ENCODE measurements at regions not wholly inside any gene's neighbourhood (a gene's known extent, or its start where the extent isn't known, plus 50 kb on each side); places are given as distances from the start of the nearest gene placed in this dataset.

DNA sequence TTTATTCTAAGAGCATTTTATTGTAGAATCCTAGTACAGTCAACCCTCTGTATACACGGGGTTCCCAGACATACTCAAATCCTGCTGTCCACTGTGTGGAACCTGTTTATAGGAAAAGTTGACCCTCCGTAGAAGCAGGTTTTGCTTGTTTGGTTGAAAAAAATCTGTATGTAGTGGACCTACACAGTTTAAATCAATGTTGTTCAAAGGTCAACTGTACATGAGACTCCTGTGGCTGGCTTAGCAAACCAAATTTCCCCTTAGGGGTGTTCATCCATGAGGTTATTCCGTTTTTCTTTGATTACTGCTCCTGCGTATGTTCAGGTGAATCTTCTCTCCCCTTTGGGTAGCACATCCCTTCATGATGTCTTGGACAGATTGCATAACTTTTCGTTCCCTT, 387.0 kb upstream of the ZFP64 start:
- no peak for DNase-seq (ENCODE audit: low read depth in 2 of 2)

DNA sequence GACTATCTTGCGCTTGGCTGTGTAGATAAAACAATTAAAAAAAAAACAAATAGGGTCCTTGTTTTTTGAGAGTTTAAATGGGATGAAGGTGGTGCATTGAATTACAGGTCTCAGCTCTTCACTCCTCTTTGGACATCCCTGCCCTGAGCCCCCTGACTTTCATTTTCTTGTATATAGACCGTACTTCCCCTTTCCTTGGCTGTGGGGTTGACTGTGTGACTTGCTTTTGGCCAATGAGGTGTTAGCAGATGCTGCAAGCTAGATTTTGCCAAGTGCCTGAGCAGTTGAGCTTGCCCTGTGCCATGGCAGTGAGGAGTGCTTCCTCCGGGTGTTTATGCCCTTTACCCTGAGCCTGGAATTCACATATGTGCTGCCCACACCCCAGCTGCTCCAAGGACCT, 386.1 kb upstream of the ZFP64 start:
- DNase-seq (ENCODE audit: low read depth in 2 of 2): no peak

DNA sequence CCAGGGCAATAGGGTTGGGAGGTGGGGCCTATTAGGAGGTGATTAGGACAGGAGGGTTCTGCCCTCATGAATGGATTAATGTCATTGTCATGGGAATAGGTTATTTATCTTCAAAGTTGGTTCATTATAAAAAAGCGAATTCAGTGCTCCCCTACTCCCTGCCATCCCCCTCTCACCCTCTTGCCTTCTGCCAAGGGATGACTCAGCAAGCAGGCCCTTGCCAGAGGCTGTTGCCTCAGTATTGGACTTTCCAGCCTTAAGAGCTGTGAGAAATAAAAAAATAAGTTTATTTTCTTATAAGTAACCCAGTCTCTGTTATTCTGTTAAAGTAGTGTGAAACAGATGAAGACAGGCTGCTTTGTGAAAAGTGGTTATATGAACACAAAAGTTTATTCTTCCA, 381.1 kb upstream of the ZFP64 start:
- no peak for DNase-seq (ENCODE audit: low read depth in 2 of 2)

DNA sequence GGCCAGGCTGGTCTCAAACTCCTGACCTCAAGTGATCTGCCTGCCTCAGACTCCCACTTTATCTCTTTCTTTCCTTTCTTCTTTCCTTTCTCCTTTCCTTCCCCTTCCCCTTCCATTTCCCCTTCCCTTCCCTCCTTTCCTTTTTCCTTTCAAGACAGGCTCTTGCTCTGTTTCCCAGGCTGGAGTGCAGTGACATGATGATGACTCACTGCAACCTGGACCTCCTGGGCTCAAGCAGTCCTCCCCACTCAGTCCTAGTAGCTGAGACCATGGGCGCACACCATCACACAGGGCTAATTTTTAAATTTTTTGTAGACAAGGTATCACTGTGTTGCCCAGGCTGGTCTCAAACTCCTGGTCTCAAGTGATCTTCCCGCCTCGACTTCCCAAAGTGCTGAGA, 377.6 kb upstream of the ZFP64 start:
- DNase-seq (ENCODE audit: low read depth in 2 of 2): no peak

DNA sequence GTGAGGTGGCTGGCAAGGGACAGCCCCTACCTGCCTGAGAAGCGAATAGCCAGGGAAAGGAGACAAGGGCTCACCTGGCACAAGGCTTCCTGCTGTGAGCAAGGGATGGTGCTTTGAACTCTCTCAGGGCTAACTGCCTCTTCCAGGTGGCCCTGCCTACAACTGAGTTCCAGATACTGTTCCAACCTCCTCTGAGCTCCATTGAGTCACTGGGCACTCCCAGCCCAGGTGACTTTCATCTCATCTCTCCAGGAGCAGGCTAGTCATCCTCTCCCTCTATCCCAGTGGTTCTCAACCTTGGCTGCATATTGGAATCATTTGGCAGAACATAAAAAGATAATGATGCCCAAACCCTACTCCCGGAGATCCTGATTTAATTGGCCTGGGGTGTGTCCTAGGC, 374.0 kb upstream of the ZFP64 start:
- DNase-seq (ENCODE audit: low read depth in 2 of 2): no peak

DNA sequence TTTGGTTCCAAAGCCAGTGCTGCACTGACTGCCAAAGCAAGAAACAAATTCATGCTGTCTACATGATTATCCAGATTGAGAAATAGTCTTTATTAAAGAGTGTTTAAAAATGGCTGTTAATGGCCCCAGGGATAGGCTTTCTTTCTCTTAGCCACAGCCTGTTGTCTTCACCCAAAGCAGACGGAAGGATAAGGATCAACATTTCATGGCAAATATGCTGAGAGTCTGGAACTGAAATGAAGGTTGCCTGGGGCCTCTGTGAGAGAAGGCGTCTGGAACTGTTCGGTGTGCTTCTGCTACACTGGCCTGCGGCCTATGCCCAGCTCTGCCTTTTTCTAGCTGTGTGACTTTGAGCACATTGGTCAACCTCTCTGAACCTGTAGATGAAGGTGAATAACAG, 373.0 kb upstream of the ZFP64 start:
- no peak for DNase-seq (ENCODE audit: low read depth in 2 of 2)

DNA sequence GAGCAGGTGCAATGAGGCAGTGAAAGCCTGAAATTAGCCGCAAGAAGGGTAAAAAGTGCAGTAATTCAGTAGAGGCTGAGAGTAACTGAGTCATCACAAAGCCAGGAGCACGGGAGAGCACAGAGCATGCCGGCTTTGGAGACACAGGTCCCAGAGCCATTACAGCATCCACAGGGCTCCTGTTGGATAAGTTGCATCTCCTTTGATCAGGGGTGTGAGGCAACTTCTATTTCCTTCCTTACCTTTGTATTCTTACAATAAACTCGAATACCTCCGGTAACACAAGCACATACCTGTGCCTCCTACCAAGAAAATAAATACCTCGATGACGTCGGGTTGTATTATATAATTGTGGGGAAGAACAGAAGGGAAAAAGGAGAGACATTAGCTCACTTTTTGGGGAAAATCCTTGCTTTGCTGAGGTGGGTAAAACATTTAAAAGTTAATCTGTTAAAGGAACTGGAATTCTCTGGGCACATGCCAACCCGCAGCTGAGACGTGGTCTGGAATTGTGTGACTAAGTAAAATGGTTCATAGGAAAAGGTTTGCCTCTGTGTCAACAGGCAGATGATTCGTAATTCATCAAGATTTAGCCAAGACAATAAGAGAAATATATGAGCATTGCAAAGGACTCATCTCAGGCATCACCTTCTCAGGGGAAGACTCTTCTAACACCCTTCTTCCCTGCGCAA, 360.7 kb upstream of the ZFP64 start:
- DNase-seq (ENCODE audit: low read depth in 2 of 2): no peak

DNA sequence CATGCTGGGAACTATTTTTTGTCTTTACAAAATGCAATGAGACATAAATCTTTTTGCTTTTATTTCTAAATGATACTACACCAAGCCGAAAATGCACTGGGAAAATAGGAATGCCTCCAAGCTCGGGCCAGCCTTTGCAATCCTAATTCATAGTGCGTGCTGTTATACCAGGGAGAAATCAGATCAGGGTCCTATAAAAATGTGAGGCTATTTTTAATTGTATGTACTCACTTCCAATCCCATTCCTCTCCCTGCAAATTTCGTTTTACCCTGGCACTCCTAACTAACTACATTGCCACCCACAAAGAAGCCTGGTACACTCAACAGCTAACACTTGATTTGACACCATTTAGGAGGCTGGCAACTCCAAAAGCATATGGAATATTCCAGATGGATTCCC, 350.6 kb upstream of the ZFP64 start:
- DNase-seq (ENCODE audit: low read depth in 2 of 2): no peak

DNA sequence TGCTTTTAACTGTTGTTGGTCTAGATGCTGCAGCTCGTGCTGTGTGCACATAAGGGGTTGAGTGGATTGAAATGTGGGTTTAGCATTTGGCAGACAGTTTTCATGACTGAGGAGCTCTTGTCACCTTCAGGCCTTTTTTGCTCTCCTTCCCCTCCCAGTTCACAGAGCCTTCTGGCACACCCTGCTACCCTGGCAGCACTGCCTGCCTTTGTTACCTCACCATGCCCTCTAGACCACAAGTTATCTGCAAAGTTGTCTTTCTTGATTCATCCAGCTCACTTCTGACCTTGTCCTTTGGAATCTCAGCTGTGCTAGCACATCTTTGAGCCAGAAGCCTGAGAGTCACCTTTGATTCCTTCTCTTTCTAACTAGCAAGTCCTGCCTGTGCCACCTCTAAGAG, 348.9 kb upstream of the ZFP64 start:
- DNase-seq (ENCODE audit: low read depth in 2 of 2): no peak

DNA sequence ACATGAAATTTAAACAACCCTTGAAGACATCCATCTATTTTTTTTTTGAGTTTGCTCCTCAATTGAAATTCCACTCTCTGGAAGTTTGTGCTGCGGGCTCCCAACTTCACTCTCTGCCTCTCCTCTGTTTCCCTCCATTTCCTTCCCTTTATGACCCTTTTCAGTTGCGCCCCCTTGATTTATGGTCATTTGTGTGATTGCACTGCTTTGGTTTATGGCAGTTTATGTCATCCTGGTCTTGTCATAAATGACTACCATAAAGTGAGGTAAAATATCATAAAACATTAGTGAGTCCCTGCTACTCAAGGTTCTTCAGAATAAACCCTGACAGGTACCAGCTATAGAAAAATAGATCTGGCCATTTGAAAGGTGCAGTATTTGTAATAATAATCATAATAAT, 348.3 kb upstream of the ZFP64 start:
- DNase-seq (ENCODE audit: low read depth in 2 of 2): no peak

DNA sequence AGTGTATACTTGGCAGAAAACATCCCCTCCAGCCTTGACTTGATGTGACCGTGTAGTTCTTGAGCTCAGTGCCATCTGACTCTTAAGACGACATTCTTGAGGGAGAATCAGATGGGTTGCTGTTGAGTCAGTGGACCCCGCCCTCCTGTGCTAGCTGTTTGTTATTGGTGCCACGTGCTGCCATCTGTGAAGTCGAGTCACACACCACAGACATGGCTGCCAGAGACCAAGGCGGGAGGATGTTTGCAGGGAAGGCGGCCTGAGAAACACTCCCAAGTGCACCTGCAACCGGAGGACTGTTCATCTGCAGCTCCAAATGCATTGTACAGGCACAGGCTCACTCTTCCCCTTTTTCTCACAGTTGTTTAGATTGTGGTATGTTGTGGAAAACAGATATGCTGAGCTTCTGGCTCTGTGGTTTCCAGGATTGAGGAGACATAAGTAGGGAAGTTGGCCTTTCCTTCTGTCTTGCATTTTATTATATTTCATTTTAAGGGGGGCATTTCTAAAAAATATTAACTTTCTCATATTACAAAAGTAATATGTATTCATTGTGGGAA, 345.3 kb upstream of the ZFP64 start:
- DNase-seq (ENCODE audit: low read depth in 2 of 2): no peak

DNA sequence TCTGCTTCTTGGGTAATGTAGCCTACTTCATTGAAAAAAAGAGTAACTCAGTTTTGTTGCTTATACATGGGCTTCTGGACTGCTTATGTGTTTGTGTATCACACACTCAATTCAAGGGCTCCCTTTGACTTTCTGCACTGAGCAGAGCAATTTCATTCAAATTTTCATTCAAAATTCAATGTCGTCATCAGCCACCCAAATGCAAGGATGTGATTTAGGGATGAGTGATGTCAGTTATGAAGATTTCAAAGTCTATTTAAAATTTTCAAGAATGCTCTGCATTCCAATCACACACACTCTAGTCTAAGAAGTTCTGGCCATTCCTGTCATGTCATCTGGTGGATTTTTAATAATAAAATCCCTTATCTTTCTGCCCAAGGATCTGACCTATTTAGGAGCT, 344.5 kb upstream of the ZFP64 start:
- DNase-seq (ENCODE audit: low read depth in 2 of 2): no peak

DNA sequence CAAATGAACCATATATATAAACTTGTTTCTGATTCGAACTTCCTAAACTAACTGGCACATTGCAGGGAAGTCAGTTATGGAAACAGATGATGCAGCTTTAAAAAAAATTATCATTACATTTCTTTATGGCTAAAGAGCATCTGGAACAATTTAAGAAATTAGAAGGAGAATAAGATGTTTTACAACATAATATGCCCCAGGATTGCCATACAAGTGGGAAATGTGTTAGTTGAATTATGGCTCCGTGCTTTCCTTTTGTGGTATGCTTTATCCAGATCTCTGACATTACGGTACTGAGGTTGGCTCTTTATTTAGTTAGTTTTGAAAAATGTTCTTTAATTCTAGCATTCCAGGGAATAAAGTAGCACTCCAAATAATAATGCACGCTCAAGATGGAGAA, 343.0 kb upstream of the ZFP64 start:
- no peak for DNase-seq (ENCODE audit: low read depth in 2 of 2)

DNA sequence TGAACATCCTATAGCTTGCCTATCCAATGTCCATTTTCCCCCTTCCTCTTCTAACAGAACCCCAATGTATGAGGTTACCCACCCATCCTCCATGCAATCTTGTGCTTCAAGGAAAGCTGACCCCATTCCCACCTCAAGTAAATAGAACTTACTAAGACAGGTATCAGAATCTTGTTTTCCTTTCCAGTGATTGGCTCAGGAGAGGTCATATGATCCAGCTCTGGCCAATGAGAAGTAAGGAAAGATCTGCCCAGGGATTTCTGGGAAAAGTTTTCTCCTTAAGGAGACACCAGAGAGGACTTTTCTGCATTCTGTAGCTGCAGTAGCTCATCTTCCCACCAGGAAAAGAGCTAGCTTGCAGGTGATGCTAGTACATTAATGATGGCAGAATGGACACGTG, 341.8 kb upstream of the ZFP64 start:
- DNase-seq (ENCODE audit: low read depth in 2 of 2): no peak

DNA sequence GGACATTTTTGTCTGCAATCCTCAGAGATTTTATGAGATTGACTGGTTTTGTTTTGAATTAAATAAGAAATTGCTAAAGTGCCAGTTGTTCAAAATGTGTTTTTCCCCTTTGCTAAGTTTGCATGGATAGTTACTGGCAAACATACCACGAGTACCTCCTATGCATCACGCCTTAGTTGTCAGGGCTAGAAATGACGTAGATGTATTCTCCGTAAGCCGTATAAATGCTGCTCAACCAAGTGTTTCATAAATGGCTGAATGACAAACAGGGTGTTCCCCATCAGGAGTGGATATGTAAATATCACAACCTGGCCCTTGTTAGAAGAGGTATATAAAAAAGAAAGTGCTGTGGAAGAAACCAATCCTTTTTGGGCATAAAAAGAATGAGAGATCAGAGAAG, 341.1 kb upstream of the ZFP64 start:
- no peak for DNase-seq (ENCODE audit: low read depth in 2 of 2)

DNA sequence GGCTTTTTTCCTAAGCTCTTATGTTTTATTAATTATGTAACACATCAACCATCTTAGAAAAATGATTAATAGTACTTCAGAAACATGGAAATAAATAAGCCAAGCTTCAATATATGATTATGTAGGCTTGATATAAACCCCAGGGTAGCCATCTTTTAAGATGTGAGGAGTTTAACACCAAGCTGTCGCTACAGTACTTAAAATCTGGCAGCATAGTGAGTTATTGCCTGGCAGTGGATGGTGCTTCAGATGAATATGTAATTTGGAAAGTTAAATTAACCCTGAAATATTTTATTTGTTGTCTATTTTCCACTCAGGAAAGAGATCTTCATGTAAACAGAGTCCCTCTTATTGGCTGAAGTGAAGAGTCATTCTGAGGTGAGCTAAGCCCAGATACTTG, 339.0 kb upstream of the ZFP64 start:
- DNase-seq (ENCODE audit: low read depth in 2 of 2): no peak

DNA sequence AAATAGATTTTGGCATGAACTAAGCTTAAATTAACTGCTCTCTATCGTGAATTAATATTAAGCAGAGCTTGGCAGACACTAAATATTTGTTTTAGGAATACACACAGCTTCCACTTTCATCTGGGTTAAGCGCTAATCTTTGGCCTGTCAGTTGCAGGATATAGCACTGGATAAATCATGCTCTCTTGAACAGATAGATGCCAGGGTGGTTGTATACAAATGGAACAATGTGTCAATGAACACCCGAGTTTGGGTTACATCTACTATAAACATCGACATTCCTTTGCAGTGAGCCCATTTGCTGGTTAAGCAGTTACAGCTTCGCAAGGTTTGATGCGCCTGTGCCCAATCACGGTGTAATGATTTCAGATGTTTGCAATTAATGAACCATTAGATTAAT, 338.2 kb upstream of the ZFP64 start:
- DNase-seq (ENCODE audit: low read depth in 2 of 2): no peak

DNA sequence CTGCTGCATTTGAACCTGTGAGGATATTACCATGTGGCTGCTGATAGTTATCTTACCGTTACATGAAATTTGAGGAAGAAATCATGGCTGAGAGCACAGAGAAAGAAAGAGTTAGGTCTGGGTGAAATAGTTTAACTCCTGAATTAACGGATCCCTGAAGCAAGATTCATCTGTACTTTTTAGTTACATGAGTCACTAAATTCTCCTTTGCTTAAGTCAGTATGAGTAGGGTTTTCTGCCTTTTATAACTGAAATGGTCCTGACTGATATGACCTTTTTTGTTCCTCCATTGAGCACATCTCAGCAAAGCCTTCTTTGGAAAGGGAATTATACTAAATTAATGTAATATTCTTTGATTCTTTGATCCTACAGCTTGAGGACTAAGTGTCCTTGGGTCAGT, 333.3 kb upstream of the ZFP64 start:
- no peak for DNase-seq (ENCODE audit: low read depth in 2 of 2)

DNA sequence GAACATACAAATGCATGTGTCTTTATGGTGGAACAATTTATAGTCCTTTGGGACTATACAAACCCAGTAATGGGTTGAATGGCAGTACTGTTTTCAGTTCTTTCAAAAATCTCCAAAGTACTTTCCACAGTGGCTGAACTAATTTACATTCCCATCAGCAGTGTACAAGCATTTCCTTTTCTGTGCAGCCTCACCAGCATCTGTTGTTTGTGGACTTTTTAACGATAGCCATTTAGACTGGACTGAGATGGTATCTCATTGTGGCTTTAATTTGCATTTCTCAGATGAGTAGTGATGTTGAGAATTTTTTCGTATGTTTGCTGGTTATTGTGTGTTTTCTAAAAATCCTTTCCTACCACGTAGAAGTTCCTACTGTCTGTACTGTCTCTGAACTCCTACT, 327.2 kb upstream of the ZFP64 start:
- DNase-seq (ENCODE audit: low read depth in 2 of 2): no peak

DNA sequence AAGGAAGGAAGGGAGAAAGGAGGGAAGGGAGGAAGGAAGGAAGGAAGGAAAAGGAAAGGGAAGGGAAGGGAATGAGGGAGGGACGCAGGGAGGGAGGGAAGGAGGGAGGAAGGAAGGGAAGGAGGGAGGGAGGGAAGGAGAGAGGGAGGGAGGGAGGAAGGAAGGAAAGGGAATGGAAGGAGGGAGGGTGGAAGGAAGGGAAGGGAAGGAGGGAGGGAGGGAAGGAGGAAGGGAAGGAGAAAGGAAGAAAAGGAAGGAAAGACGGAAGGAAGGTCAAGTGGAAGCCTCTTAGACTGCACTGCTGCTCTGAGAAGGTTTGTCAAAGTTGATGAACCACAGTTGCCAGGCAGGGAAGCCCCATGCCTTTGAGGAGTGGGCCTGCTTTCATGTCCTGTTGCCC, 324.3 kb upstream of the ZFP64 start:
- DNase-seq (ENCODE audit: low read depth in 2 of 2): no peak

DNA sequence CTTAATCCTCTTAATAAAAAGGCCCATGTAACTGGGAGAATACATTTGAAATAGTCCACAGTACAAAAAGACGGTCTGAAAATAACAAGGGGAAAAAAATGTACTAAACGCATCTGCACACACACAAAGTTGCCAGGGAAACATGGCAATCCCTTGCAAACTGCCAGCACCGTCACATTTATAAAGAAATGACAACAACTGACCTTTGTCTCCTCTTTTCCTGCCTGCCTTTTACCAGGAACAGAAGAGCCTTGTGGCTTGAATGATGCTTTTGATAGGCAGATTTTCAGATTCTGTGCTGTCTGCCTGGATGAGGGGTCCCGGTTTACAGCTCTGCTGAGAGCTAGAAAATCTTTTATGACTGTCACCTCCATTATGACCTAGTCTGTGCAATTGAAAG, 308.6 kb upstream of the ZFP64 start:
- DNase-seq (ENCODE audit: low read depth in 2 of 2): peak; percentile 83 to 92

DNA sequence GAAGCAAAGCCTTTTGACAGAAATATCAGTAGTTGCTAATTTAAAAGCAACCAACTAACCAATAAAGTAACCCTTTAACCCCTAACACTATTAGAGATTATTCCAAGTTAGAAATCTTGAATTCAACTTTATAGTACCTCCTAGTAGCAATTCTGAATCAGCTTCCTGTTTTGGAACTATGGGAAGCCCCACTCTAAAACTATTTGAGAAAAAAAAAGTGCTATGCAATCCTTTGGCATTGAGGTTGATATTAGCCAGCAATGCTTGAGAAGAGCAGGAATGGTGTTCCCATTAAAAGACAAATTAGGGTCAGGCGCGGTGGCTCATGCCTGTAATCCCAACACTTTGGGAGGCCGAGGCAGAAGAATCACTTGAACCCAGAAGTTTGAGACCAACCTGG, 306.2 kb upstream of the ZFP64 start:
- DNase-seq (ENCODE audit: low read depth in 2 of 2): peak; percentile 40 to 78

DNA sequence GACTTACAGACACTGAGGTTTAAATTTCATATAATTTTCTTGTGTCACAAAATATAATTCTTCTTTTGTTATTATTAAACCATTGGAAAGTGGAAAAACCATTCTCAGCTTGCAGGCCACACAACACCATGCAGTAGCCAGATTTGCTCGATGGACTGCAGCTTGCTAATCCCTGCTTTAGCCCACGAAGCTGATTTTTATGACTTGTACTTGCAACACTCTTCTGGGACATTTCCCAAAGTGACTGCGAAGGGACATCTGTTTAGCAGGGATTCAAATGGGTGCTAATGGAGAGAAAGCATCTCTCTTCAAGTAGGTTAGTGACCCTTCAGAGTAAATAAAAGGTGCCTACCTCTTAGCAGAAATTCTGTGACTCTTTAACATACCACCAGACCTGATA, 304.6 kb upstream of the ZFP64 start:
- no peak for DNase-seq (ENCODE audit: low read depth in 2 of 2)

DNA sequence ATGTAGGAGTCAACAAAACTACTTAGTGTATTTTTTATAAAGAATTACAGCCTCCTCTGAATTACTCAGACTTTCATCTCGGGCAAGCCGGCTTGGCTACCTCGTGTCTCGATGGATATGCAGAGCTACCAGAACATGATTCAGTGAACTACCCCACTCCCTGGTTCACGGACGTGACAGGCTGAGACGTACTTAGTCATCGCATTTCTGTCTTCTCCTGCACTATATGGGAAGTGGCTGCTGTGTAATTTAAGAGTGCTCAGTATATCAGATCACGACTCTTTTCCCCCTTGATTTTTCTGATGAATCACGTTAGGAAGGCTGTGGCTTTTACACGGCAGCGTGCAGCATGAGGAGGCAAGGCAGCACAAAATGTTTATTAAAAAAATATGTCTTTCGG, 302.7 kb upstream of the ZFP64 start:
- peak in 1 of 2 donors; percentile 97 for DNase-seq (ENCODE audit: low read depth in 2 of 2)

All from dermis microvascular lymphatic vessel endothelial cell (primary cell).